ENCODE measurements at regions not wholly inside any gene's neighbourhood (a gene's known extent, or its start where the extent isn't known, plus 50 kb on each side); places are given as distances from the start of the nearest gene placed in this dataset.

GRCh38 chr10:117638664-117639200, 96.2 kb downstream of the EMX2 start:
- Histone ChIP-seq H3K27ac (ENCODE audit: low read depth in 1 of 2, low read length in 2 of 2) (no peak overlapping the region), H3K9ac (ENCODE audit: insufficient read depth, low read length, poor library complexity, severe bottlenecking) (no peak overlapping the region), H3K4me2 (replicated peaks; ENCODE audit: extremely low read depth, low read length, poor library complexity, severe bottlenecking) (no peak overlapping the region), H3K9me3 (replicated peaks in 1 of 2; ENCODE audit: control insufficient read depth in 1 of 2, insufficient read depth in 1 of 2, low read length in 2 of 2) (no peaks in the 10 kb centered on the region), H3K4me3 (replicated peaks in 1 of 3; ENCODE audit: low read depth in 2 of 3, low read length in 3 of 3) (no peak overlapping the region), H2AFZ (ENCODE audit: insufficient read depth, low read depth, low read length, poor library complexity, severe bottlenecking) (no peak overlapping the region), H3K36me3 (replicated peaks in 1 of 2; ENCODE audit: control insufficient read depth in 1 of 2, insufficient read depth in 2 of 2, low read length in 2 of 2) (no peaks in the 10 kb centered on the region), H3K79me2 (ENCODE audit: insufficient read depth, low read length) (no peaks in the 10 kb centered on the region), H4K20me1 (ENCODE audit: insufficient read depth, low read length) (no peaks in the 10 kb centered on the region), H3K27me3 (ENCODE audit: control insufficient read depth in 2 of 2, insufficient read depth in 2 of 2, low read length in 2 of 2) (peaks cover 0 to 4% of the 10 kb centered on the region in 2 donors), H3K4me1 (ENCODE audit: control insufficient read depth in 1 of 2, insufficient read depth in 2 of 2, low read length in 2 of 2) (no peaks in the 10 kb centered on the region)
- Mint-ChIP-seq H3K4me1 (no peaks in the 10 kb centered on the region), H3K9me3 (peaks cover 0 to 2% (median 0%) of the 10 kb centered on the region in 7 donors), H3K4me3 (no peak overlapping the region), H3K27me3 (ENCODE audit: low read depth in 3 of 3) (peaks cover 3 to 17% (median 4%) of the 10 kb centered on the region in 3 donors), H3K27ac (no peak overlapping the region), H3K36me3 (no peaks in the 10 kb centered on the region)
- DNase-seq, result no peak
- WGBS (ENCODE audit: insufficient coverage), result no CpG with 5 or more reads among the region's 1 CpG
- intact Hi-C loops (cut with micrococcal nuclease), result no loop called here
- no peak for TF ChIP-seq CTCF (IDR thresholded peaks at IDR 0.05)

GRCh38 chr10:117640406-117640805, 97.9 kb downstream of the EMX2 start:
- Histone ChIP-seq H3K79me2 (ENCODE audit: insufficient read depth, low read length) (no peaks in the 10 kb centered on the region), H2AFZ (ENCODE audit: insufficient read depth, low read depth, low read length, poor library complexity, severe bottlenecking) (no peak overlapping the region), H3K4me3 (replicated peaks in 1 of 3; ENCODE audit: low read depth in 2 of 3, low read length in 3 of 3) (no peak overlapping the region), H4K20me1 (ENCODE audit: insufficient read depth, low read length) (no peaks in the 10 kb centered on the region), H3K36me3 (replicated peaks in 1 of 2; ENCODE audit: control insufficient read depth in 1 of 2, insufficient read depth in 2 of 2, low read length in 2 of 2) (no peaks in the 10 kb centered on the region), H3K4me1 (ENCODE audit: control insufficient read depth in 1 of 2, insufficient read depth in 2 of 2, low read length in 2 of 2) (no peaks in the 10 kb centered on the region), H3K27me3 (ENCODE audit: control insufficient read depth in 2 of 2, insufficient read depth in 2 of 2, low read length in 2 of 2) (peaks cover 0 to 2% of the 10 kb centered on the region in 2 donors), H3K4me2 (replicated peaks; ENCODE audit: extremely low read depth, low read length, poor library complexity, severe bottlenecking) (no peak overlapping the region), H3K9me3 (replicated peaks in 1 of 2; ENCODE audit: control insufficient read depth in 1 of 2, insufficient read depth in 1 of 2, low read length in 2 of 2) (no peaks in the 10 kb centered on the region), H3K27ac (ENCODE audit: low read depth in 1 of 2, low read length in 2 of 2) (no peak overlapping the region), H3K9ac (ENCODE audit: insufficient read depth, low read length, poor library complexity, severe bottlenecking) (no peak overlapping the region)
- WGBS (ENCODE audit: insufficient coverage), result no CpG with 5 or more reads among the region's 1 CpG
- intact Hi-C loops (cut with micrococcal nuclease), result no loop called here
- Mint-ChIP-seq H3K27ac (no peak overlapping the region), H3K36me3 (no peaks in the 10 kb centered on the region), H3K9me3 (peaks cover 0 to 2% (median 0%) of the 10 kb centered on the region in 7 donors), H3K4me1 (no peaks in the 10 kb centered on the region), H3K27me3 (ENCODE audit: low read depth in 3 of 3) (peaks cover 5 to 17% (median 6%) of the 10 kb centered on the region in 3 donors), H3K4me3 (no peak overlapping the region)
- TF ChIP-seq CTCF (IDR thresholded peaks at IDR 0.05), result no peak
- no peak for DNase-seq

Measured in CD14-positive monocyte (primary cell).